ENCODE measurements at regions not wholly inside any gene's neighbourhood (a gene's known extent, or its start where the extent isn't known, plus 50 kb on each side); places are given as distances from the start of the nearest gene placed in this dataset.

GRCh38 chr7:124351950-124352349, 319.1 kb upstream of the TMEM229A start:
- no peaks in the 10 kb centered on the region for H3K9me3 Mint-ChIP-seq (ENCODE audit: unreplicated experiment)
- H3K27me3 ChIP-seq (replicated peaks; ENCODE audit: control insufficient read depth, insufficient read depth, low read length): no peaks in the 10 kb centered on the region
- H3K27ac Mint-ChIP-seq (ENCODE audit: unreplicated experiment): no peak overlapping the region
- no peak overlapping the region for H3K4me3 Mint-ChIP-seq (ENCODE audit: unreplicated experiment)
- no peaks in the 10 kb centered on the region for H3K36me3 Mint-ChIP-seq (ENCODE audit: insufficient read depth, unreplicated experiment)
- no peaks in the 10 kb centered on the region for H3K9me3 ChIP-seq
- BruUV-seq (replicated peaks): no TSS peak
- TF ChIP-seq CTCF (IDR thresholded peaks at IDR 0.05; ENCODE audit: insufficient read depth in 1 of 2, low read depth in 1 of 2, low read length in 1 of 2, severe bottlenecking in 1 of 2, unreplicated experiment in 1 of 2): no peak
- ChIA-PET POLR2A (no interaction called here), CTCF (no interaction called here)
- H3K36me3 ChIP-seq (ENCODE audit: control insufficient read depth, insufficient read depth, low read length): no peaks in the 10 kb centered on the region
- H3K27me3 Mint-ChIP-seq (ENCODE audit: insufficient read depth, unreplicated experiment): no peaks in the 10 kb centered on the region
- no peaks in the 10 kb centered on the region for H3K4me1 ChIP-seq
- DNase-seq: no peak
- intact Hi-C loops (cut with micrococcal nuclease; ENCODE audit: unreplicated experiment): no loop called here
- no peak overlapping the region for H3K4me3 ChIP-seq (ENCODE audit: low read depth, low read length)
- no peaks in the 10 kb centered on the region for H3K4me1 Mint-ChIP-seq (ENCODE audit: low read depth, unreplicated experiment)

- CTCF ChIA-PET: no interaction called here
- Mint-ChIP-seq H3K36me3 (ENCODE audit: insufficient read depth, unreplicated experiment) (no peaks in the 10 kb centered on the region), H3K27me3 (ENCODE audit: insufficient read depth, unreplicated experiment) (no peaks in the 10 kb centered on the region), H3K4me3 (ENCODE audit: unreplicated experiment) (no peak overlapping the region), H3K27ac (ENCODE audit: unreplicated experiment) (no peak overlapping the region), H3K9me3 (ENCODE audit: unreplicated experiment) (peaks cover 4% of the 10 kb centered on the region), H3K4me1 (ENCODE audit: low read depth, unreplicated experiment) (no peaks in the 10 kb centered on the region)
- intact Hi-C loops (cut with micrococcal nuclease; ENCODE audit: unreplicated experiment): no loop called here
- Histone ChIP-seq H3K9me3 (no peaks in the 10 kb centered on the region), H3K4me3 (ENCODE audit: low read depth, low read length) (no peak overlapping the region), H3K27me3 (replicated peaks; ENCODE audit: control insufficient read depth, insufficient read depth, low read length) (no peaks in the 10 kb centered on the region), H3K36me3 (ENCODE audit: control insufficient read depth, insufficient read depth, low read length) (no peaks in the 10 kb centered on the region), H3K4me1 (no peaks in the 10 kb centered on the region)
- no TSS peak for BruUV-seq (replicated peaks)
- no peak for DNase-seq
- TF ChIP-seq CTCF (IDR thresholded peaks at IDR 0.05; ENCODE audit: insufficient read depth in 1 of 2, low read depth in 1 of 2, low read length in 1 of 2, severe bottlenecking in 1 of 2, unreplicated experiment in 1 of 2): no peak
- POLR2A ChIA-PET: no interaction called here
These were observed 316.6 kb upstream of the TMEM229A start for GRCh38 chr7:124349443-124349842.

- no peak for TF ChIP-seq CTCF (IDR thresholded peaks at IDR 0.05; ENCODE audit: insufficient read depth in 1 of 2, low read depth in 1 of 2, low read length in 1 of 2, severe bottlenecking in 1 of 2, unreplicated experiment in 1 of 2)
- Histone ChIP-seq H3K4me3 (ENCODE audit: low read depth, low read length) (no peak overlapping the region), H3K27me3 (replicated peaks; ENCODE audit: control insufficient read depth, insufficient read depth, low read length) (no peaks in the 10 kb centered on the region), H3K36me3 (ENCODE audit: control insufficient read depth, insufficient read depth, low read length) (no peaks in the 10 kb centered on the region), H3K9me3 (no peaks in the 10 kb centered on the region), H3K4me1 (no peaks in the 10 kb centered on the region)
- H3K9me3 Mint-ChIP-seq (ENCODE audit: unreplicated experiment): peaks cover under 1% of the 10 kb centered on the region
- H3K36me3 Mint-ChIP-seq (ENCODE audit: insufficient read depth, unreplicated experiment): no peaks in the 10 kb centered on the region
- CTCF ChIA-PET: no interaction called here
- POLR2A ChIA-PET: no interaction called here
- no peaks in the 10 kb centered on the region for H3K4me1 Mint-ChIP-seq (ENCODE audit: low read depth, unreplicated experiment)
- no peak overlapping the region for H3K27ac Mint-ChIP-seq (ENCODE audit: unreplicated experiment)
- intact Hi-C loops (cut with micrococcal nuclease; ENCODE audit: unreplicated experiment): no loop called here
- H3K27me3 Mint-ChIP-seq (ENCODE audit: insufficient read depth, unreplicated experiment): no peaks in the 10 kb centered on the region
- no peak overlapping the region for H3K4me3 Mint-ChIP-seq (ENCODE audit: unreplicated experiment)
- no TSS peak for BruUV-seq (replicated peaks)
- DNase-seq: no peak
These were observed 306.0 kb upstream of the TMEM229A start for GRCh38 chr7:124338861-124339260.

Measured in Caco-2 (cell line).